Muscle layer of colon (tissue), 2 donors: ENCODE measurements at regions not wholly inside any gene's neighbourhood (a gene's known extent, or its start where the extent isn't known, plus 50 kb on each side); places are given as distances from the start of the nearest gene placed in this dataset.

Experiments
- H3K27ac ChIP-seq: one replicate; pipeline ENCODE4 v1.7.0; 2013; ENCODE audit warnings: low read depth, mild to moderate bottlenecking, low read length, moderate library complexity
- H3K27me3 ChIP-seq, 2 donors: one replicate each; pipeline ENCODE4 v1.7.0; 2013; ENCODE audit warnings: low read length in 2 of 2, mild to moderate bottlenecking in 2 of 2; ENCODE audit not compliant: insufficient read depth in 2 of 2, control insufficient read depth in 1 of 2
- H3K36me3 ChIP-seq: one replicate; pipeline ENCODE4 v1.7.0; 2013; ENCODE audit warnings: mild to moderate bottlenecking, low read length; ENCODE audit not compliant: insufficient read depth
- H3K4me1 ChIP-seq: one replicate; pipeline ENCODE4 v1.7.0; 2013; ENCODE audit warnings: mild to moderate bottlenecking, low read length; ENCODE audit not compliant: insufficient read depth
- H3K4me3 ChIP-seq, 2 donors: one replicate each; pipeline ENCODE4 v1.7.0; 2013; ENCODE audit warnings: low read length in 2 of 2, low read depth in 1 of 2, mild to moderate bottlenecking in 1 of 2, moderate library complexity in 1 of 2
- H3K9ac ChIP-seq: one replicate; pipeline ENCODE4 v1.7.0; 2013; ENCODE audit warnings: low read length
- H3K9me3 ChIP-seq: one replicate; pipeline ENCODE4 v1.7.0; 2013; ENCODE audit warnings: mild to moderate bottlenecking, low read length
- donor health status: abdominal sarcoma.
- donor health status: Adenocarcinoma of cecum.

DNA sequence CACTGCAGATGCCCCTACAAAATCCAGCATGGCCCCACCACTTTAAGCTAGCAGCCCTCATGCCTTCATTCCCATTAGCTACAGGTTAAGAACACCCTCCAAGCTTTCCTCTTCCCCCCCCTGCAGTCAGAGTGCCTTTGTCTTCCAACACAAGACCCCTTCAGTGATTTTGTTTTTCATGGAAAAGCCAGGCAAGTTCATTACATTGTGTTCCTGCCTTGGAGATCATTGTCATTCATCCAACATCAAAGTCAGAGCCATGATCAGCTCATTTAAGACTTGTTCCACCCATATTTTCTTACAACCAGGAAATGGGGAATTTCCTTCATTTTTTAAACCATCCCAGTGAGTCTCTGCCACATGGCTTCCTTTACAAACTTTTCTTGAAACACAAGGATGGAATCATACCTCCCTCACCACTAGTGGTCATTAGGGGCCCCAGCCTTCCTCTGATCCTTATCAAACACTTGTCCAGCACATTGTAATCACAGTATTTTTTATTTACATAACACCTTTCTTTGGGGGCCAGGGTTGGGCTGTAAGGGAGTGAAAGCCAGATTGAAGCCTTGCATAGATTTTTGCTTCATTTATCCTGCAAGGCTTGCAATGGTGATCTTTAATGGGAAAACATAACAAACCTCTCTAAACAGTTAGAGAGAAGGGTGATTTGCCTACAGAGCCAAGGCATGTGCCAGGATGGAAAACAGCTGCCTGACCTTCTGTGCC, 765.3 kb downstream of the MED13L start:
- H3K9ac ChIP-seq, result no peak overlapping the region
- H3K27ac ChIP-seq, result no peak overlapping the region
- no peaks in the 10 kb centered on the region for H3K27me3 ChIP-seq
- H3K9me3 ChIP-seq, result no peaks in the 10 kb centered on the region
- no peak overlapping the region for H3K4me3 ChIP-seq
- no peaks in the 10 kb centered on the region for H3K36me3 ChIP-seq
- no peaks in the 10 kb centered on the region for H3K4me1 ChIP-seq

DNA sequence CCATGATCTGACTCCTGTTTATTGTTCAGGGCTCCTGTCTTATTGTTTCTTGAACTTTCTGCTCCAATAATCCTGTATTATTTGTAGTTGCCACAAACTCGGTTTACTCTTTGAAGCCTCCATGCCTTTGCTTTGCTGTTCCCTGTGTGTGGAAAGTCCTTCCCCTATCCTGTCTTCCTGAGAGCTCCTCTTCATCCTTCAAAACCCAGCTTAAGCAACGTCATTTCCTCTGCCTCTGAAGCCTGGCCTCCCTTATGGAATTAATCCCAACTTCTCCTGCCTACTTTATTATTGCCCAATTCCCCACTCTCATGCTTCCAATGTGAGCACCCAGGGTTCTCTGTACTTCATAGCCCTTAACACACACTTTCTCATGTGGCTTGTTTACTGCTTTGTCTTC, 766.2 kb downstream of the MED13L start:
- Histone ChIP-seq H3K4me1 (no peaks in the 10 kb centered on the region), H3K27ac (no peak overlapping the region), H3K9ac (no peak overlapping the region), H3K36me3 (no peaks in the 10 kb centered on the region), H3K4me3 (no peak overlapping the region), H3K27me3 (no peaks in the 10 kb centered on the region), H3K9me3 (no peaks in the 10 kb centered on the region)

DNA sequence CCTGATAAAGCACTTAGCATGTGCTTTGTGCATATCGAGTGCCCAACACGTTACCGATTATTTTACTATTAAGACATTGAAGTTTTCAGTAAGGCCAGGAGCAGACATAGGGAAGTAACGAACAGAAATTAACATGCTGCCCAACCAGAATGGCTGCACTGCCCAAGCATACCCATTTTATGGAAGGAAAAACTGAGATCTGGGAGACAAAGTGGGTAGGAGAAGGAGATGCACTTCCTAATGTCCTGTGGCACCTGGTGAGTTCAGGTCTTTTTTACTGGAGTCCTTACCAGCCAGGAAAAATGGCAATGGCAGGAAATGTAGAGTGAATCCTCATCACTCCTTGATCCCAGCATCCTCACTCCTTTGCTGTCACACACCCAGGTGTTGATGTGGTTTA, 768.5 kb downstream of the MED13L start:
- H3K27ac ChIP-seq, result no peak overlapping the region
- H3K9ac ChIP-seq, result no peak overlapping the region
- no peaks in the 10 kb centered on the region for H3K4me1 ChIP-seq
- no peaks in the 10 kb centered on the region for H3K9me3 ChIP-seq
- no peaks in the 10 kb centered on the region for H3K27me3 ChIP-seq
- H3K36me3 ChIP-seq, result no peaks in the 10 kb centered on the region
- H3K4me3 ChIP-seq, result no peak overlapping the region

DNA sequence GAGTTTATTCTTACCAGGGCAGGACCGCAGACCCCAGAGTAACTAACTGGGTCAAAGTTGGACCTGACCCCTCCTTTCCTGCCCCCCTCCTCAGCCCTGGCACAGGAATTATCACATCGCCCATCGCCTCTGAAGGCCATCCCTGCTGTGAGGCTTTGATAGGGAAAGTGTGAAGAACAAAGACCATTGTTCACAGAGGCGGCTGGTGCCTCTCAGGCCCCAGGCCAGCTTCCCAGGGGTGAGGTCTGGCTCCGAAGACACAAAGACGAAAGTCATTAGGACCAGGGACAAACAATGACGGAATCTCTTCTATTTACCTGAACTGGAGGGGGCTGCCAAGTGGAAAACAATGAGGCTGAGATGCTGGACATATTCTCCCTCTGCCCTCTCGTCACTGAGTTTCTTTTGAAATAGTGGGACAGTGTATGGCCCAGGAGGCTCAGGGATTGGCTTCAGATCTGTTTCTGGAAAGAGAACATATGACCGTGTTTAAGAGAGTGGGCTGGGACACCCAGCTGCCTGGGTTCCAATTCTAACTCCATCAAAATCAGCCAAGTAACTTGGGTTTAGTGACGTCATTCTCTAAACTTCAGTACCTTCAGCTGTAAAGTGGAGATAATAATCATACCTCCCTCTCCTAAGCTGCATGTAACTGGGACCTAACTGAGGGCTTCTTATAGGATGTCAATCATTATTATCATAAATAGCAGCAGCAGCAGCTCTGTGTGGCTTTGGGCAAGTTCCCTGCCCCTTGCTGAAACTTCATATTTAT, 769.4 kb downstream of the MED13L start:
- Histone ChIP-seq H3K9me3 (no peaks in the 10 kb centered on the region), H3K4me3 (no peak overlapping the region), H3K4me1 (no peaks in the 10 kb centered on the region), H3K9ac (no peak overlapping the region), H3K27me3 (no peaks in the 10 kb centered on the region), H3K27ac (no peak overlapping the region), H3K36me3 (no peaks in the 10 kb centered on the region)

DNA sequence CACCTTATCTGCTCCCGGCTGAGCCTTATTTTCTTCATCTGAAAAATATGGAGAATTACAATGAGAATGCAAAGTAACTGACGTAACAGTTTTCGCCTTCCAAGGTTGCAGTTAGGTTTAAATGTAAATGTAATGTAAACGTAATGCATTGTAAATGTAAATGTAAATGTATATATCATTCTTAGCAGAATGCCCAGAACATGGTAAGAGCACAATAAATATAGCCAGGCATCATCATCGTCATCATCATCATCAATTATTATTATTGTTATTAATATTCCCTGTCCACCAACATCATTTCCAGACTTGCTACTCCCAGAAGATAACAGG, 770.0 kb downstream of the MED13L start:
- H3K4me1 ChIP-seq, result no peaks in the 10 kb centered on the region
- no peaks in the 10 kb centered on the region for H3K9me3 ChIP-seq
- no peak overlapping the region for H3K4me3 ChIP-seq
- no peak overlapping the region for H3K27ac ChIP-seq
- no peaks in the 10 kb centered on the region for H3K36me3 ChIP-seq
- H3K9ac ChIP-seq, result no peak overlapping the region
- no peaks in the 10 kb centered on the region for H3K27me3 ChIP-seq

DNA sequence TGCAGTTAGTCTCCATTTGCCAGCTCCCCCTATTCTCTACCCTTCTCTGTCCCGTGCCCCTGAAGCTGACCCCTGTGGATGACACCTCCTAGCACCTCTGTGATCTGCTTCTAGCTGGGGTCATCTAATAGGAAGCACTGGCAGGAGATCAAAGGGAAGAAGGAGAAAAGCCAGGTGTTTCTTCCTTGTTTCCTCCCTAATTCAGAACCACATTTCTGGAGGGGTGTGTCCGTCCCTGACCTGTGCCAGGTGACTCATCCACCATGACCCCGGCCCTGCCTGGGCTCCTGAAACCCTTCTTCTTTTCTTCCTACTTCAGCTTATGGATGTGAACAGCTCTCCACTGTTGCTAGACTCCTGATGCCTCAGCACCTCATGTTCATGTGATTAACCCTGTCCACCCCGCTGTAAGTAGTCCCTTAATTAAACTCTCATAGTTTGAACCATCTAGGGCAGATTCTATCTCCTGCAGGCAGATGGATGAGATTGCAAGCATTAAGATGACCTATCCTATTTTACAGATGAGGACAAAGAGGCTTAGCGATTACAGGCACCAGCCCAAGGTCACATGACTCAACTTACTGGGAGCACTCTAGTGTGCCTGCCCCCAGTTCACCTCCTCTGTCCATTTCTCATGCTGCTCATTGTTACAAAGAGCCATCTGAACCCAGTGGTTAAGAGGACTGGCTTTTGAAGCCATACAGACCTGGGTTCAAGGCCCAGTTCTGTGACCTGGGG, 770.5 kb downstream of the MED13L start:
- Histone ChIP-seq H3K9me3 (no peaks in the 10 kb centered on the region), H3K4me1 (no peaks in the 10 kb centered on the region), H3K9ac (no peak overlapping the region), H3K27me3 (no peaks in the 10 kb centered on the region), H3K36me3 (no peaks in the 10 kb centered on the region), H3K27ac (no peak overlapping the region), H3K4me3 (no peak overlapping the region)

DNA sequence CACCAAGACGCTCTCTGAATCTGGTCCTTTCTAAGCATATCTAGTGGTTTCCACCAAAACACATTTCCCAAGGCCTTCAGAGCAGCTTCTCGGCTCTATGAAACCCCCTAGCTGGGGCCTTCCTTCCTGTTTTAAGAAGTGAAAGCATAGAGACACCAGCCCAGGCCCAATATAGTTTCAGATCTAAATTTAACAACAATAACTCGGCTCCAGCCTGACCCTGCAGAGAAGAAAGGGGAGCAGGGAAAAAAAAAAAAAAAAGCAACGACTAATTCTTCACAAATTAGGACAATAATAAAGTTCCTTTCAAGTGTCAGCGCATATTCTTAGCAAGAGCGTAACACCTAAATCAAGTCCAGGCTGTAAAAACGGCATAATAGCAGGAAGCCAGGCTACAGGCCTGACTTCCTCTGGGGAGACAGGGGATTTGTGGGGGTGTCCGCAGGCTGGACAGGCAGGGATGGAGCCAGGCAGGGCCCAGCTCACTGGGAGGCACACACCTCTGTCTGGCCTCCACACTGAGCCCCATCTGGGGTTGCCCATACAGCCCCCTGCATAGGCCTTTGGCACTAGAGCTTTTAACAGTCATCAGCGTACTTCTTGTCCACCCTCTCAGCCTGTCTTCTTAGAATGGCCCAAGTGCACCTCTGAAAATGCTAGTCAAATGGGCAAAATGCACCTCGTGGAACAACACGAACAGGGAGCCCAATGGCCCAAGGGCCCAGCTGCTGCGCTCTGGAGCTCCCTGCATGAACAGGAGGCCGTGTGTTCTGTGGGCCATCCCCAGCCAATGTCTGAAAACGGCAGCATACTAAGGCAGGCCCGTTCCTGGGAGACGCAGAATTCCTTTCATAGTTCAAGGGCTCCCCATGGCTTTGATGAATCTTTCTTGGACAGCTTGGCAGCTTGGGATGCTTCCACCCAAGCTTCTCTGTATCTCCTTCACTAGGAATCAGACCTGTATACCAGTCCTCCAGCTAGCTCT, 772.9 kb downstream of the MED13L start:
- no peaks in the 10 kb centered on the region for H3K36me3 ChIP-seq
- no peaks in the 10 kb centered on the region for H3K4me1 ChIP-seq
- H3K9me3 ChIP-seq, result no peaks in the 10 kb centered on the region
- H3K9ac ChIP-seq, result no peak overlapping the region
- no peak overlapping the region for H3K4me3 ChIP-seq
- H3K27me3 ChIP-seq, result no peaks in the 10 kb centered on the region
- no peak overlapping the region for H3K27ac ChIP-seq

DNA sequence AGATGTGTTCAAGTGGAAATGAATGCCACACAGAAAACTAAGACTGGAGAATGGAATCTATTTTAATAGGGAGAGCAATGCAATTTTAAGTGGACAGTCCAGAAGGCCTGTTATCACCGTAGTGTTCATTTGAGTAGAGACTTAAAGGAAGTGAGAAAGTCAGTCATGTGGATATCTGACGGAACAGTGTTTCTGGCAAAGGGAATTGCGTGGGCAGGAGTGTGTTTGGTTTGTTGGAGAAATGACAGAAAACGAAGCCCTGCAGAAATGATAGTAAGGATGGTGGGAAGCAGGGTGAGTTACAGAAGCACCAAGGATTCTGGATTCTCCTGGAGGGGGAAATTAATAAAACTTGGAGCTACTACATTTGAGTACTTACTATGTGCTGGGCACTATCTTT, 776.6 kb downstream of the MED13L start:
- Histone ChIP-seq H3K4me3 (no peak overlapping the region), H3K4me1 (no peaks in the 10 kb centered on the region), H3K36me3 (no peaks in the 10 kb centered on the region), H3K9ac (no peak overlapping the region), H3K9me3 (no peaks in the 10 kb centered on the region), H3K27ac (no peak overlapping the region), H3K27me3 (no peaks in the 10 kb centered on the region)

DNA sequence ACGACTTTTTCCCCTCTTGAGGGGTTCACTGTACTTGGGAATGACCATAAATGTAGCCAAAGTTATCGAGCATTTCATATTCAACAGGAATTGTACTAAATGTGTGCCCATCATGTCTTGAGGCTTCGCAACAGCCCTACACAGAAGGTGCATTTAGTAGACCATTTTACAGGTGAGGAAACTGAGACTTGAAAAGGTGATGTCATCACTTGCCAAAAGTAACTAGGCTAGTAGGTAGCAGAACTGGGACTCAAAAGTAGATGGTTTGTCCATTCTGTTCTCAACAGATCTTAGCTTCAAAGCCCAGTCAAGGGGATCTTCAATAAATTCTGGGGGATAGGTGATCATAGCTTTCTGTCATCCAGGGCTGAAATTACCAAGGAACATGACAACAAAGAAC, 782.2 kb downstream of the MED13L start:
- Histone ChIP-seq H3K27me3 (no peaks in the 10 kb centered on the region), H3K9me3 (no peaks in the 10 kb centered on the region), H3K4me3 (no peak overlapping the region), H3K4me1 (no peaks in the 10 kb centered on the region), H3K9ac (no peak overlapping the region), H3K27ac (no peak overlapping the region), H3K36me3 (no peaks in the 10 kb centered on the region)

DNA sequence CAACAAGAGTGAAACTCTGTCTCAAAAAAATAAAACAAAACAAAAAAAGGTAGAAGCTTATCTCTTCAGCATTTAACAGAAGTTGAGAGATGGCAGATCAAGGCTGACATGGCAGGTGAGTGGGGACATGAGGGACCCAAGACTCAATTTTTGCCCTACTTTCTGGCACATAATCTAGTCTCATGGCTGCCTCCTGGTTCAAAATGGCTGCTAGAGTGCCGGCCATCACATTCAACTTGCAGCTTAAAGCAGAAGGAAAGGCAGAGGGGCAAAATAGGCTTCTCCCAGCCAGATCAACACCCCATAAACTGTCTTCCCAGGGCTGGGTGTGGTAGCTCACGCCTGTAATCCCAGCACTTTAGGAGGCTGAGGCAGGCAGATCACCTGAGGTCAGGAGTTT, 784.9 kb downstream of the MED13L start:
- Histone ChIP-seq H3K36me3 (no peaks in the 10 kb centered on the region), H3K27me3 (no peaks in the 10 kb centered on the region), H3K4me1 (no peaks in the 10 kb centered on the region), H3K27ac (no peak overlapping the region), H3K4me3 (no peak overlapping the region), H3K9ac (no peak overlapping the region), H3K9me3 (no peaks in the 10 kb centered on the region)
